ENCODE measurements at regions not wholly inside any gene's neighbourhood (a gene's known extent, or its start where the extent isn't known, plus 50 kb on each side); places are given as distances from the start of the nearest gene placed in this dataset.
"Not testable (repeated sequence)": the region's sequence is repeated elsewhere in the genome, so short reads cannot be mapped to it uniquely, and the experiment has no call there.

GRCh38 chr3:135393898-135394525 lies 571.5 kb upstream of the PPP2R3A start:
- no peak for DNase-seq

GRCh38 chr3:135412475-135412874 lies 553.1 kb upstream of the PPP2R3A start:
- no peak for DNase-seq

- no peak for DNase-seq
Measured at GRCh38 chr3:135416182-135416581, 549.3 kb upstream of the PPP2R3A start.

- DNase-seq = no peak
Measured at GRCh38 chr3:135419155-135419554, 546.4 kb upstream of the PPP2R3A start.

- no peak for DNase-seq
Measured at GRCh38 chr3:135426508-135426907, 539.0 kb upstream of the PPP2R3A start.

- no peak for DNase-seq
Measured at GRCh38 chr3:135432402-135432801, 533.1 kb upstream of the PPP2R3A start.

- not testable (repeated sequence) for DNase-seq
Measured at GRCh38 chr3:135438889-135439597, 526.5 kb upstream of the PPP2R3A start.

GRCh38 chr3:135439632-135440031 lies 525.9 kb upstream of the PPP2R3A start:
- not testable (repeated sequence) for DNase-seq

- DNase-seq = no peak
Measured at GRCh38 chr3:135440233-135440632, 525.3 kb upstream of the PPP2R3A start.

GRCh38 chr3:135440746-135441145 lies 524.8 kb upstream of the PPP2R3A start:
- no peak for DNase-seq

GRCh38 chr3:135444058-135444457 lies 521.5 kb upstream of the PPP2R3A start:
- DNase-seq = peak; percentile 5

- no peak for DNase-seq
Measured at GRCh38 chr3:135447483-135447882, 518.0 kb upstream of the PPP2R3A start.

- DNase-seq = no peak
Measured at GRCh38 chr3:135448520-135448919, 517.0 kb upstream of the PPP2R3A start.

- no peak for DNase-seq
Measured at GRCh38 chr3:135449046-135449445, 516.5 kb upstream of the PPP2R3A start.

GRCh38 chr3:135451037-135451785 lies 514.3 kb upstream of the PPP2R3A start:
- no peak for DNase-seq

- DNase-seq = peak; percentile 15
Measured at GRCh38 chr3:135452881-135453280, 512.6 kb upstream of the PPP2R3A start.

- DNase-seq = no peak
Measured at GRCh38 chr3:135453326-135453725, 512.2 kb upstream of the PPP2R3A start.

- no peak for DNase-seq
Measured at GRCh38 chr3:135454890-135455289, 510.6 kb upstream of the PPP2R3A start.

GRCh38 chr3:135456108-135456790 lies 509.3 kb upstream of the PPP2R3A start:
- DNase-seq = peak; percentile 76

GRCh38 chr3:135458541-135459322 lies 506.8 kb upstream of the PPP2R3A start:
- DNase-seq = no peak

GRCh38 chr3:135460273-135460672 lies 505.3 kb upstream of the PPP2R3A start:
- no peak for DNase-seq

- DNase-seq = no peak
Measured at GRCh38 chr3:135471911-135472310, 493.6 kb upstream of the PPP2R3A start.
